GM19468 (cell line): ENCODE measurements at regions not wholly inside any gene's neighbourhood (a gene's known extent, or its start where the extent isn't known, plus 50 kb on each side); places are given as distances from the start of the nearest gene placed in this dataset.
"Not testable (repeated sequence)": the region's sequence is repeated elsewhere in the genome, so short reads cannot be mapped to it uniquely, and the experiment has no call there.

Source experiments
- ATAC-seq: cut with Tn5 transposase; IDR thresholded peaks from one replicate; pipeline ENCODE4 v1.9.1; 2021; ENCODE audit warnings: mild to moderate bottlenecking, moderate library complexity, moderate number of reproducible peaks; ENCODE audit not compliant: unreplicated experiment; ENCODE audit errors: extremely low read depth

- ATAC-seq, result not testable (repeated sequence)
Measured at GRCh38 chr6:142016666-142017065, 116.1 kb upstream of the GJE1 start.

GRCh38 chr6:142015463-142015862 is 117.3 kb upstream of the GJE1 start:
- ATAC-seq, result not testable (repeated sequence)

GRCh38 chr6:142015011-142015410 is 117.7 kb upstream of the GJE1 start:
- ATAC-seq, result no peak

GRCh38 chr6:142014515-142014914 is 118.2 kb upstream of the GJE1 start:
- ATAC-seq, result no peak

- ATAC-seq, result no peak
Measured at GRCh38 chr6:142013875-142014495, 118.7 kb upstream of the GJE1 start.

- peak; percentile 49 for ATAC-seq
Measured at GRCh38 chr6:142013287-142013686, 119.4 kb upstream of the GJE1 start.

GRCh38 chr6:142011775-142012174 is 121.0 kb upstream of the GJE1 start:
- no peak for ATAC-seq

- no peak for ATAC-seq
Measured at GRCh38 chr6:142011156-142011555, 121.6 kb upstream of the GJE1 start.

GRCh38 chr6:142009647-142010046 is 123.1 kb upstream of the GJE1 start:
- no peak for ATAC-seq

GRCh38 chr6:142008781-142009180 is 123.9 kb upstream of the GJE1 start:
- ATAC-seq, result no peak

- no peak for ATAC-seq
Measured at GRCh38 chr6:142008016-142008735, 124.5 kb upstream of the GJE1 start.

- ATAC-seq, result no peak
Measured at GRCh38 chr6:142005021-142005420, 127.7 kb upstream of the GJE1 start.

- ATAC-seq, result no peak
Measured at GRCh38 chr6:142002825-142003405, 129.8 kb upstream of the GJE1 start.

GRCh38 chr6:141996823-141997222 is 135.9 kb upstream of the GJE1 start:
- ATAC-seq, result no peak

- ATAC-seq, result no peak
Measured at GRCh38 chr6:141992109-141992508, 140.6 kb upstream of the GJE1 start.

GRCh38 chr6:141990840-141991239 is 141.9 kb upstream of the GJE1 start:
- no peak for ATAC-seq

- ATAC-seq, result no peak
Measured at GRCh38 chr6:141989706-141989959, 143.1 kb upstream of the GJE1 start.

GRCh38 chr6:141988954-141989705 is 143.6 kb upstream of the GJE1 start:
- no peak for ATAC-seq

GRCh38 chr6:141988327-141988726 is 144.4 kb upstream of the GJE1 start:
- no peak for ATAC-seq

- ATAC-seq, result no peak
Measured at GRCh38 chr6:141986457-141986856, 146.3 kb upstream of the GJE1 start.

- no peak for ATAC-seq
Measured at GRCh38 chr6:141981190-141981589, 151.5 kb upstream of the GJE1 start.
